Neural cell (in vitro differentiated cells): ENCODE measurements at regions not wholly inside any gene's neighbourhood (a gene's known extent, or its start where the extent isn't known, plus 50 kb on each side); places are given as distances from the start of the nearest gene placed in this dataset.

ENCODE experiments used
- CTCF ChIP-seq: fragments of 450-650 bp; IDR thresholded peaks from 2 replicates; pipeline ENCODE4 v1.5.1; 2014; ENCODE audit warnings: antibody characterized with exemption, mild to moderate bottlenecking, moderate library complexity; ENCODE audit not compliant: poor library complexity, severe bottlenecking
- POLR2AphosphoS5 ChIP-seq: IDR thresholded peaks from 2 replicates; pipeline ENCODE4 v1.6.1; 2012
- REST ChIP-seq: IDR thresholded peaks from 2 replicates; pipeline ENCODE4 v1.6.1; 2012; ENCODE audit warnings: borderline replicate concordance

- TF ChIP-seq CTCF, result no peak
- no peak for TF ChIP-seq REST
- no peak for TF ChIP-seq POLR2AphosphoS5
These were observed 479.2 kb upstream of the DSEL start for GRCh38 chr18:67995769-67996168.
